H1 (cell line): ENCODE measurements at regions not wholly inside any gene's neighbourhood (a gene's known extent, or its start where the extent isn't known, plus 50 kb on each side); places are given as distances from the start of the nearest gene placed in this dataset.

Experiments used
- BCL11A ChIP-seq, 2 experiments: IDR thresholded peaks; one replicate each; pipeline ENCODE4 v1.6.1; 2011; ENCODE audit warnings: low read depth in 2 of 2, low read length in 2 of 2, mild to moderate bottlenecking in 2 of 2
- CTBP2 ChIP-seq: IDR thresholded peaks from 2 replicates; pipeline ENCODE4 v1.7.0; 2011; ENCODE audit warnings: borderline replicate concordance, mild to moderate bottlenecking, moderate library complexity, mixed read lengths, low read length; ENCODE audit not compliant: insufficient read depth, insufficient read length
- CTCF ChIP-seq, 3 experiments: IDR thresholded peaks; 1 replicate in 2 of 3; 2 replicates in 1 of 3; pipeline versions ENCODE4 v1.5.1 to v1.6.1; 2011; ENCODE audit warnings: low read length in 3 of 3, mild to moderate bottlenecking in 3 of 3, inconsistent platforms in 2 of 3, low read depth in 1 of 3, moderate library complexity in 1 of 3; ENCODE audit not compliant: insufficient read depth in 1 of 3; ENCODE audit errors: control extremely low read depth in 1 of 3
- GABPA ChIP-seq: IDR thresholded peaks from 2 replicates; pipeline ENCODE4 v1.6.1; 2011; ENCODE audit warnings: mild to moderate bottlenecking, low read length, moderate library complexity, borderline replicate concordance; ENCODE audit not compliant: insufficient read depth
- MAFK ChIP-seq: IDR thresholded peaks from 2 replicates; pipeline ENCODE4 v1.6.1; 2012; ENCODE audit warnings: low read depth, mild to moderate bottlenecking, improper control_type of control experiment, low read length
- PHF8 ChIP-seq: fragments of 200-600 bp; sonication (generic); conservative IDR thresholded peaks from 2 replicates; pipeline ENCODE4 v1.7.1; 2012; ENCODE audit warnings: low read depth, mild to moderate bottlenecking, inconsistent platforms, low read length, moderate library complexity
- SIRT6 ChIP-seq: IDR thresholded peaks from one replicate; pipeline ENCODE4 v1.7.1; 2012; ENCODE audit warnings: low read length, inconsistent platforms

DNA sequence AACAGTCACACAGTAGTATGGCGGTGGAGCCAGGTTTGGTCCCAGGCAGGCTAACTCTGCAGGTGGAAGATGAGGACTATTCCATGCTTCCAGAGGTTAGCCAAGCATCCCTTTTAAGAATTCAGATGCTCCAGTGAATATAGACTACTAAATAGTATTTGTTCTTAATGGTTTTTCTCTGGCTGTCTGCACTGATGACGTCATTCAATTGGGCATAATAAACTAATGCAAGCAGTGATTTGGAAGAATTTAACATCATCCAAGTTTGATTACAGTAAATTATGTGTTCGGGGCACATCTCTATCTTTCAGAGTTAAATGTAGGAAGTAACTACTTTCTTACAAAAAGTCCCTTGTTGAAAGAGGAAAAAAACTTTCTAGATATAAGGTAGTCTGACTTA is 78.8 kb upstream of the RND3 start (continued):
- TF ChIP-seq CTCF (IDR thresholded peaks at IDR 0.05; ENCODE audit: control extremely low read depth in 1 of 3, insufficient read depth in 1 of 3, low read depth in 1 of 3, low read length in 3 of 3) (no peak), CTBP2 (no peak), PHF8 (no peak), SIRT6 (no peak), MAFK (no peak), GABPA (no peak), BCL11A (IDR thresholded peaks at IDR 0.05; ENCODE audit: low read depth in 2 of 2, low read length in 2 of 2) (no peak)
